ENCODE measurements at regions not wholly inside any gene's neighbourhood (a gene's known extent, or its start where the extent isn't known, plus 50 kb on each side); places are given as distances from the start of the nearest gene placed in this dataset.
"Not testable (repeated sequence)": the region's sequence is repeated elsewhere in the genome, so short reads cannot be mapped to it uniquely, and the experiment has no call there.

DNA sequence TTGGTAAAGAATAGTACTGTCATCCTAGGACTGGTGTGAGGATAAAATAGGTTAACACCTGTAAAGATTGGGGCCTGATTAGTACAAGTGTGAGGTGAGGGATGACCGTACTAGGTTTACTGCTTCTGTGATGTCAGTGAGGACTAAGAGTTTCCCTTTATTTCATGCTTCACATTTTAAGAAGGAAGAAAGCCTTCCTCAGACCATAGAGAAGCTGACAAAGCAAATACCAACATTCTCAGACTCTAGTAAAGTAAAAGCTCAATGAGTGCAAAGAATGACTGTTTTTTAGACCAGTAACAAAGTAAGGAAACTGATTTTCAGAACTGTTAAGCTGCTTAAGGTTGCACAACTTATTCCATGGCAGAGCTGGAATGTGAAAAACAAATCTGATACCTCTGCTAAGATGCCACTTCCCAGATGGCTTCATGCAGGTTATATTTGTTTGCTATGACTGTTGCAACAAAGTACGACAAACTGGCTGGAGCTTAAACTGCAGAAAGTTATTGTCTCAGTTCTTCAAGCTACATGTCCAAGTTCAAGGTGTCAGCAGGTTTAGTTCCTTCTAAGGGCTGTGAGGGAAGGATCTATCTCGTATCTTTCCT lies 354.9 kb downstream of the RSL24D1 start:
- no peak for DNase-seq (ENCODE audit: low read depth in 2 of 2)

DNA sequence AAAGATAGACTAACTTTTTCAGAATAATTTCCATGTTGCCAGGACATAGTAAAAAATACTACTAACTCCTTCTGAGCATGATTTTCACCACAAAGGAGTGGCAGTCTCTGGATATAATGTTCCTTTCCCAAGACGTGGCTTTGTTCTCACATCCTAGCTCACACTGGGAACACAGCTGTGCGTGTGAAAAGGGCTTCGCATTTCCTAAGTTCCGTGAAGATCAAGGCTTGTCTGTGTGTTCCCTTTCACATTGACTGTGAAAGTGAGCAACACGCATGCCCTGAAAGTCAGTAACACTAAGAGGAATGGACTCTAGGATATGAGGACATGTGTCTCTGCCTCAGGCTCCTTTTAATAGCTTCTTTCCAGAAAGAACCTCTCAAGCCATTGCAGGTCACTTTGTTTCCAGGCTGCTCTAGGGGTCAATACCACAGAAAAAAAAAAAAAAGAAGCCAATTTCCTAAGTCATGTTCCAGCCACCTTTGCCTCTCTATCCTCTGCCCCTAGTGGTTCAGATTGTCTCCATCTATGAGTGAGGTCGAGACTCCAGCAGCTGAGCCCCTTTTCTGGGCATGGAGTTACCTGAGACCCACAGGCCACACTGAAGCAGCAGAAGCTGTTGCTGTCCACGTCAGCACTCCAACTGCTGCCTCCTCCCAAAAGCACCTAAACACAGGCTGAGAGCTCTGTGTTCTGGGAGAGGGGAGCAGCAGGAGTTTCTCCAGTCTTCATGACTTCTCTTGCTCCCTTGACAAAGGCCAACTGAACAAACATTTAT lies 355.9 kb downstream of the RSL24D1 start:
- no peak for DNase-seq (ENCODE audit: low read depth in 2 of 2)

DNA sequence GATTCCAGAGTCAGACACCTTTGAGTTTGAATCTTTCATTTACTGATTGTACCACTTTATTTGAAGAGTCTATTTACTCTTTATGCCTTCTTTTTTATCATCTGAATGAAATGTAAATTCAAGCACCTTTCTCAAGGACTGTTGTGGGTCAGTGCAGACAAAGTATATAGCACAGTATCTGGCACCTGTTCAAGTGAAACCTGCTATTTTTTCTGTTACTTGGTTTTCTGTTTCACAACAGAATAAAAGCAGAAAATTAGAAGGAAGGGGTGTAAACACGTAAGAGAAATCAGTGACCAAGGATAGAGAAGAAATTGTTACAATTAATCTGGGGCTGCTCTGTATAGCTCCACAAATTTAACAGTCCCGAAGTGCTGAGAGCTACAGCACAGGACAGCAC lies 357.4 kb downstream of the RSL24D1 start:
- DNase-seq (ENCODE audit: low read depth in 2 of 2): no peak

DNA sequence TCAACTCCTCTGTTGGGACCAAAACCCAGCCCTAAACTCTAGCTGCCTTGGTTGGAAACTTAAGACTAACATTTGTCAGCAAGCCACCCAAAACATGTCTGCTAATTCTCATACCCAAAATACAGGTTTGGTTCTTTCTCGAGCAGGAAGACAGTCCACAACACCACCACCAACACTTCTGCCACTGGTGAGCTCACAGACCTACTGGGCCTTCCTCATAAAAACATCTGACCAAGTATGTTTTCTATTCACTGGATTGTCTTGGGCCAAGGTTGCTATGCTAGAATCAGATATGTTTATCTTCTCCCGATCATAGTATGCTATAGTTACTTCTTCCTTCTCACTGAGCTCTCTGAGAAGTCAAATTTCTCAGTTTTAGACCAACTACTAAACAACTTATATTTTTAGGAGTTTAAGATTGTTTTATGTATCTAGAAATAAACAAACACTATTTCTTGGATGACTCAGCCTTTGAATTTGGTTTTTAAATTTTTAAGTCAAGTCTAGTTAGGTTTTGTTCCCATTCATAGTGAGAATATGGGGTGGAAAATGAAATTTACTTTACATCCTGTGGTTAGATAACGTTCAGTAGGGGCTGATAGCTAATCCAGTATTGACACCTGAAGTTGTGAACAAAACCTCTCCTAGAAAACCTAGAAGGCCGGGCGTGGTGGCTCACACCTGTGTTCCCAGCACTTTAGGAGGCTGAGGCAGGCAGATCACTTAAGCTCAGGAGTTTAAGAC lies 360.5 kb downstream of the RSL24D1 start:
- no peak for DNase-seq (ENCODE audit: low read depth in 2 of 2)

DNA sequence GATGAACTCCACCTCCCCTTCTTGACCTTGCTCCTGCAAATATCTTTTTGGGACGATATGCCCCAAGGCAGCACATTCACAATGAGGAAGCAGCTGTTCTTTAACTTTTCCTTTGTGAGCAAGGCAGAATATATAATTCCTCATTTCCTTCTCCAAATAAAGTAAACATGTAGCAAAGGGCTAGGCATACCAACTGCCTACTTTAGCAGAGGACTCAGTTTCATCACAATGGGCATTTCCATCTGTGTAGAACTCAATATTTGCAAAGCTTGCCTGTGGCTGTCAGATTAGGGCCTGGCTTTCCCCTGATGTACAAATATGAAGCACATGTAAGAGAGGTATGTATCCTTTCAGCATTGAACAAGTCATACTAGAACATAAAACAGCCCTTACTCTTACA lies 366.9 kb downstream of the RSL24D1 start:
- DNase-seq (ENCODE audit: low read depth in 2 of 2): no peak

DNA sequence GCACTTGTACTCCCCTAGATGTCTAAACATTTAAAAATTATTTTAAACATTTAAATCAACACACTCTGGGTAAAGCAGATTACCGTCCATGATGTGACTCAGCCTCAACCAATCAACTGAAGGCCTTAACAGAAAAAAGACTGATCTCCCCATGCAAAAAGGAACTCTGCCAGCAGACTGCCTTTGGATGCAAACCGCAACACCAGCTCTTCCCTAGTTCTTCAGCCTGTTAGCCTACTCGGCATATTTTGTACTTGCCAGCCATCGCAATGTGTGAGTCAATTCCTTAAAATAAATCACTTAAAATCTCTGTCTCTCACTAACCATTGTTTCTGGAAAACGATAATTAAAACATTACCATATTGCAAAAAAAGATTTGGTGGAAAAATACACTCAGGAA lies 375.9 kb downstream of the RSL24D1 start:
- DNase-seq (ENCODE audit: low read depth in 2 of 2): no peak

DNA sequence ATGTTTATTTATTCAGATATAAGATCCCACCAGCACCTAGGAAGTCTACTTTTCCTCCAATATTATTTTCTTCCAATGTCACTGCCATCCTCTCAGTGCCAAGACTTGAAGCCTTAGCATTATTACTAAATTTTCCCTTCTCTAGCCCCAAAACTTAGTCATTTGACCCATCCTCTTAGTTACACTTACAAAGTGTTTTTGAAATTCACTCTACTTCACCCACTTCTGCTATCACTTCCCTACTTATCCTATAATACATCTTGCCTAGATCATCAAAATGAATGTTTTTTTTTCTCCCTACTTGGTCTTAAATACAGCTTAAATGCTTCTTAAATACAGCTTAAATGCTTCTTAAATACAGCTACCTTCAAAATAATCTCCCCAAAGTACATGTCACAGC lies 376.6 kb downstream of the RSL24D1 start:
- DNase-seq (ENCODE audit: low read depth in 2 of 2): no peak

DNA sequence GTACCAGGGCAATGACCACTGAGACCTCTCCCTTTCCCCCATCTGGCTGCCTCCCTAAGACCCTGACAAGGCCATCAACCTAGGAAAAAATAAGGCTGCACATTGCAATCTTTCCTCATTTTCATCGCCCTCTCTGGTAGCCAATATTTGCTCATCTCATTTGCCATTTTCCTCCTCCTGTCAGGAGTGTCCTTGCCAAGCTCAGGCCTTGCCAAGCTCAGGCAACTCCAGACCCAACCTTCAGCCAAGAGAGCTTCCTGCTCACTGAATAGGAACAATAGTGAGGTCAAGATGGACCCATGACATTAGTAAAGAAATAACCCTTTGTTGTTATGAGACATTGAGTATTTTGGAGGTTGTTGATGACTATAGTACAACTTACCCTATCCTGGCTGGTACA lies 380.3 kb downstream of the RSL24D1 start:
- no peak for DNase-seq (ENCODE audit: low read depth in 2 of 2)

DNA sequence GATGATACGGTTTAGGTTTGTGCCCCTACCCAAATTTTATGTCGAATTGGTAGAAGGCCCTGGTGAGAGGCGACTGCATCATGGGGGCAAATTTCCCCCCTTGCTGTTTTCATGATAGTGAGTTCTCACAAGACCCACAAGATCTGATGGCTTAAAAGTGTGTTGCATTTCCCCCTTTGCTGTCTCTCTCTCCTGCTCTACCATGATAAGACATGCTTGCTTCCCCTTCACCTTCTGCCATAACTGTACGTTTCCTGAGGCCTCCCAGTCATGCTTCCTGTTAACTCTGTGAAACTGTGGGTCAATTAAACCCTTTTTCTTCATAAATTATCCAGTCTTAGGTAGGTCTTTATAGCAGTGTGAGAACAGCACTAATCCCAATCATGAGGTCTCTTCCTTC lies 381.2 kb downstream of the RSL24D1 start:
- no peak for DNase-seq (ENCODE audit: low read depth in 2 of 2)

DNA sequence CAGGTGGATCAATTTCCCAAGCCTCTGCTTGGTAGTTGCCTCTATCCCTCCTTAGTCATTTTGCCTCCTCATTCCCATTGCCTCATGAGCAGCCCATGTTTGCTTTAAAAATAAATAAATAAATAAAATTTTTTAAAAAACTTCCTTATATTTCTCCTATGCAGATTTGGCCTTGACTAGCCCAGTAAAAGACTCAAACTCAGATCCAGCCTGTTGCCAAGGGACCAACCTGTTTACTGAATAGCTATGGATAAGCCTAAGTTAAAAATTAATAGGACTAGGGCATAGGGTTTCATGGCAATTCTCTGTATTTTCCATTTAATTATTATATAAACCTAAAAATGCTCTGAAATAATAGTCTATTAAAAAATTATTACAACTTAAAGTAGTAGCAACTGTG lies 384.4 kb downstream of the RSL24D1 start:
- no peak for DNase-seq (ENCODE audit: low read depth in 2 of 2)

DNA sequence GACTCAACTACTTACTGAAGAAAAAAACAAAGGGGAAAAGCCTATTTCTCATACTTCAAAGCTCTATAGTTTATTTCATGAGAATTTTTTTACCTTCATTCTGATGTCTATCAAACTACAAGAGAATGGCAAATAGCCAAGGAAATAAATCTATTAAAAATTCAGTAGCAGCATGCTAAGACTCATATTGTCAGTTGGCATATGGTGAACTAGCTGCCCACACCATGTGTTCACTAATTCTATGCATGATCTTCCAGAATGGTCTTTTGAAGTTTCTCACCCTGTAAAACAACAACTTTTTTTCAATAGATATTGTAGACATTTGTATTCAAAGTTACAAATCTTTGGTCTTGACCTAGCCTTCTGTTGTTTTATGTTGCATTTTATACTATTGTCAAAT lies 386.2 kb downstream of the RSL24D1 start:
- no peak for DNase-seq (ENCODE audit: low read depth in 2 of 2)

DNA sequence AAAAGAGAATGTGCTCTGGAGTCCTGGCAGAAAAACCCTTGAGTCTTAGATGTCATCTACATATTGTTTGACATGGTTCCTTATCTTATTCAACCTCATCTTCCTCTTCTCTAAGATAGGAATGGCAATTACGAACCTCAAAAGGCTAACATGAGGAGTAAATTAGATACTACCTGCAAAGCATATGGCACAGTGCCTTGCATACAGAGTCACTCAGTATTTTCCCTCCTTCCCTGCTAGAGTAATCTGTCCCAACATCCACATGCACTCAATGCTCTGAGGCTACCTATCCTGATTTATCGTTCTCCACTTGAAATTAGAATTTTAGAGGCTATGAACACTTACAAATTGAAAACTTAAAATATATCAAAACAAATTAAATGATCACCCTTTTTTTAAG lies 386.7 kb downstream of the RSL24D1 start:
- DNase-seq (ENCODE audit: low read depth in 2 of 2): no peak

DNA sequence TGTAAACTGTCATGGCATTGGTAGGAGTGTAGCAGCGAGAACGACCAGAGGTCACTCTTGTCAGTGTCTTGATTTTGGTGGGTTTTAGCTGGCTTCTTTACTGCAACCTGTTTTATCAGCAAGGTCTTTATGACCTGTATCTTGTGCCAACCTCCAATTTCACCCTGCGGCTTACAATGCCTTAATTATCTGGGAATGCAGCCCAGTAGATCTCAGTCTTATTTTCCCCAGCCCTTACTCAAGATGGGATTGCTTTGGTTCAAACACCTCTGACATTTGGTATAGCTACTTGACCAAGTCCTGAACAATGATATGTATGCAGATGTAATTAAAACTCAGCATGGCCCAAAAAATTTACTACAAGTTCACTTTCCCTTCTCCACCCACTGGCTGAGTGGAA lies 388.4 kb downstream of the RSL24D1 start:
- no peak for DNase-seq (ENCODE audit: low read depth in 2 of 2)

DNA sequence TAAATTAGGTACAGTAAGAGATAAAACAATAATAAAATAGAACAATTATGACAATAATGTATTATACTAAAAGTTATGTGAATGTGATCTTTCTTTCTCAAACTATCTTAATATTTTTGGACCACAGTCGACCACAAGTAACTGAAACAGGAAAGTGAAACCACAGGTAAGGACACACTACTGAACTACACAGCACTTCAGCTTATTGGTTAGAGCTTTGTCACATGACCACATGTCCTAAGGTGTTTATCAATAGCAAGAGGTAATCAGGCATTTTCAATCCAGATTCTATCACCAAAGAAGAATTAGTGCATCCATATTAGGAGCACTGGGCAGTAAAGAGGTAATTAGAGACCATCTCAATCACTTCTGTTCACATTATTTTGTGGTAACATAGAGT lies 392.8 kb downstream of the RSL24D1 start:
- no peak for DNase-seq (ENCODE audit: low read depth in 2 of 2)

DNA sequence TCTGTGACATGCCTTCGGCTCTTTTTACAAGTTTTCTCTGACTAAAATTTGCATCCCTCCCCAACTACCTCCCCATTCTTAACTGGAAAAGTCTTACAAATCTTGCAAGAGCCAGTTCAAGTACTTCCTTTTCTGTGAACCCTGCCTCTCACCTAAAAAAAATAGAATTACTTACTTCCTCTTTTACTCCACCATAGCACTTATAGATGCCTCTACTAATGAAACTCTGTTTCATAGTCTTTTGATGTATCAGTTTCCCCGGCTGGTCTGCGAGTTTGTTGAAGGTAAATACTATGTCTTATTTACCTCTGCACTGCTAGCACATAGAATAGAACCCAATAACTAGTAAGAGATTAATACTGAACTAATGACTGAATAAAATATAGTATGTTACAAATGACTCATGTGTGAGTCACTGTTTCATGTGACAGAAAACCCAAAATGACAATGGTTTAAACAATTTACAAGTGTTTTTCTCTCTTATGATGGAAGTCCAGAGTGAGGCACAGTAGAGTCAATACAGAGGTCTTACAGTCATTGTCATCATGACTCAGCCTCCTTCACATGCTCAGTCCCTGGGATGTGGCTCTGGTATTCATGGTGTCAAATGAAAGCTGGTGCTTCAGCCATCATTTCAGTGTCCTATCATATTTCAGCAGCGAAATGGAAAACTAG lies 393.5 kb downstream of the RSL24D1 start:
- DNase-seq (ENCODE audit: low read depth in 2 of 2): no peak

DNA sequence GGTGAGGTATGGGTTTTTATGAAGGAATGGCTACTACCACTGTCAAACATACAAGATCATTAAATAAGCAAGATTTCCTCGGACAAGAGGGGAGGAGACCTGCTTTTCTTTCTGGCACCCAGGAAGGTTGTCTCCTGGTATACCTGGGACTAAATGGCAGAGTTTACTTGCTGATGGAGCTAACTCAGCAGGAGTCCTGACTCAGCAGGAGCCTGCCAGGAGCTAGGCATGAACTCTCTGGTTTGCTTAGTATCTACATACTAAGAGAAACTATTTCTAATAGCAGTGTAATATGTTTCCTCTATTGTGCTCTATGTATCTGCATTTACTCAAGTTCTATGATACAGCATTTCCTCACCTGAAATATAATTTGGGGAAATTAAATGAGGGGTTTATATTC lies 404.2 kb downstream of the RSL24D1 start:
- no peak for DNase-seq (ENCODE audit: low read depth in 2 of 2)

DNA sequence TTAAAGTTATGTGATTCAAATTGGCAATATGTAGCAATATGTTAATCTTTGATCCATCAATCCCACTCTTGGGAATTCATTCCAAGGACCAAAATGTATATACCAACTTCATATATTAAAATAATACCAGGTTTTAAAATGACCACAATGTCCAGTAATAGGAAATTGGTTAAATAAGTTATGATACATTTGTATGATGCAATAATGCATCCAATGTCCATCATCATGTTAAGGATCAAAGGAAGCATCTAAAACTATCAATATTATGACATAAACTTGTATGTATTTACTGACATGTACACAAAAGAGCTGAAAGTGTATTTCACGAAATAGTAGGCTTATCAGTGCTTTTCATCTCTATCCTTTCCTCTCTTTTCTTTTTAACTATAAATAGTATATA lies 406.0 kb downstream of the RSL24D1 start:
- no peak for DNase-seq (ENCODE audit: low read depth in 2 of 2)

DNA sequence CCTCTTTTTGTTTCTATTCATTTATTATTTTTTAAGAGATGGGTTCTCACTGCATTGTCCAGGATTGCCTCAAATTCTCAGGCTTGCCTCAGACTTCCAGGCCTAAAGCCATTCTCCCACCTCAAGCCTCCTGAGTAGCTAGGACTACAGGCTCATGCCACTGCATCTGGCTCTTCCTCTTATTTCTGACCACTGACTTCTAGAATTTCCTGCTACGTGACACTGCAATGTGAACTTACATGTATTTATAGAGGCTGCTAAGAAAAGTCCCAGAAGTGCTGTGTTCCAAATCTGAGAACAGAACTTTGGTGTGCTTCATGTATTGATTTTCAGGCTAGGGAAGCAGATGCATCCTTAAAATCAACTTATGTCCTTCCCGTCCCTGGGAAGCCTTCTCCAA lies 407.4 kb downstream of the RSL24D1 start:
- DNase-seq (ENCODE audit: low read depth in 2 of 2): no peak

DNA sequence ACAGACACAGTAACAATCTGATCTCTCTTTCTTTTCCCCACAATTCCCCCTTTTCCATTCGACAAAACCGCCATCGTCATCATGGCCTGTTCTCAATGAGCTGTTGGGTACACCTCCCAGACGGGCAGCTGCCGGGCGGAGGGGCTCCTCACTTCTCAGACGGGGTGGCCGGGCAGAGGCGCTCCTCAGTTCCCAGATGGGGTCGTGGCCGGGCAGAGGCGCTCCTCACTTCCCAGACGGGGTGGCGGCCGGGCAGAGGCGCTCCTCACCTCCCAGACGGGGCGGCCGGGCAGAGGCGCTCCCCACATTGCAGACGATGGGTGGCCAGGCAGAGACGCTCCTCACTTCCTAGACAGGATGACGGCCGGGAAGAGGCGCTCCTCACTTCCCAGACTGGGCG lies 415.5 kb downstream of the RSL24D1 start:
- DNase-seq (ENCODE audit: low read depth in 2 of 2): not testable (repeated sequence)

DNA sequence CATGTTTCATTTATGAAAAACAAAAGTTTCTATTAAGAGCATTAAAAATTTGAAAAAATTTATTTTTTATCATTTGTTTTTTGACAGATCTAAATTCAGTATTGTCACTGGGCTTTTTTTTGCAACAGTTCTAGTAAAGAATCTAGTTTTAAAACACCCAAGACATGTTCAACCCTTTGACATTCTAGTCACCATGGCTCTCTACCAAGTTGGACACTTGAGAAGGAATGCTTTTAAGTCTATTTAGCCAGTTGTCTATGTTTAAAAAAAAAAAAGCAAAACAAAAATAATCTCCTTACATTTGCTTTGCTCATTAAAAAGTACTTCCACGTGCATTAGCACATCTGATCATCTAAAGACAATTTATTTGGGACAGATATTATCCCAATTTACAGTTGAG lies 417.5 kb downstream of the RSL24D1 start:
- DNase-seq (ENCODE audit: low read depth in 2 of 2): no peak

DNA sequence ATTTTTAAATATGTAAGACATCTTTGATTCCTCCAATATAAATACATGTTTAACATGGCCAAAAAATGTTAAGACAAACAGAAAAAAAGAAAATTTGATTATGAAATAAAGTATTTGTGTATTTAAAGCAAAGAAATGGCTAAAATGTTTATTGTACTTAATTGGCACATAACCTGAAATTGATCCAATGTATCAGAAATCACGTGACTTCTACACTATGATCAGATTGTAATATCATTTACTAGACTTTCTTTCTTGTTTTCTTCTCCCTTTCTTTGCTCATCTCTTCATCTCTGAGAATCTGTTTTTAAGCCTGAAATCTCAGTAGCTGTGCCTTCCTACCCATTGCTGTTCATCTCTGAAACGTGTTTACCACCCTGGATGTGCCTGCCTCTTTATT lies 420.3 kb downstream of the RSL24D1 start:
- DNase-seq (ENCODE audit: low read depth in 2 of 2): no peak

DNA sequence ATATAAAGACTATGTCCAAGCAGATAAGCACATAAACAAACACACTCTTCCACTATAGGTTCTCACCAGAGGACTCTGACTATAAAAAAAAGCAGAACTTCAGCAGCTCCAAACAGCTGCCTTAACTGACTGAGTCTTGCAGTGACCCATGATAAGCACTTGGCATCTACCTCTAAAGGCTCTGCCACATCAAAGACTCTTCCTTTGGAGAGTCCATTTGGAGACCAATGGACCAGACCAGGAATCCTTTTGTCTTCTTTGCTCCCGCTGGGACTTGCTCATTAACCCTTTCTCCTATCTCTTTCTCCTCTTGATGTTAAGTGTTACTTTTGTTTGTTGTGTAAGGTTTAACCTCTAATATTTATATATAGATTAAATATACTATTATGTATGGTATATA lies 424.1 kb downstream of the RSL24D1 start:
- DNase-seq (ENCODE audit: low read depth in 2 of 2): no peak

DNA sequence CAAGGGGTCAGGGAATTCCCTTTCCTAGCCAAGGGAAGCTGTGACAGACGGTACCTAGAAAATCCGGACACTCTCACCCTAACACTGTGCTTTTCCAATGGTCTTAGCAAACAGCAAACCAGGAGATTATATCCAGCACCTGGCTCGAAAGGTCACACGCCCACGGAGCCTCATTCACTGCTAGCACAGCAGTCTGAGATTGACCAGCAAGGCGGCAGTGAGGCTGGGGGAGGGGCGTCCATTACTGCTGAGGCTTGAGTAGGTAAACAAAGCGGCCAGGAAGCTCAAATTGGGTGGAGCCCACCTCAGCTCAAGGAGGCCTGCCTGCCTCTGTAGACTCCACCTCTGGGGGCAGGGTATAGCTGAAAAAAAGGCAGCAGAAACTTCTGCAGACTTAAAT lies 447.3 kb downstream of the RSL24D1 start:
- DNase-seq (ENCODE audit: low read depth in 2 of 2): not testable (repeated sequence)

Measured in stimulated activated CD8-positive, alpha-beta memory T cell treated with anti-CD3 and anti-CD28 coated beads, Interleukin-2, amount 100 ng/mL, for 48 hours (primary cell).